ENCODE measurements at regions not wholly inside any gene's neighbourhood (a gene's known extent, or its start where the extent isn't known, plus 50 kb on each side); places are given as distances from the start of the nearest gene placed in this dataset.

DNA sequence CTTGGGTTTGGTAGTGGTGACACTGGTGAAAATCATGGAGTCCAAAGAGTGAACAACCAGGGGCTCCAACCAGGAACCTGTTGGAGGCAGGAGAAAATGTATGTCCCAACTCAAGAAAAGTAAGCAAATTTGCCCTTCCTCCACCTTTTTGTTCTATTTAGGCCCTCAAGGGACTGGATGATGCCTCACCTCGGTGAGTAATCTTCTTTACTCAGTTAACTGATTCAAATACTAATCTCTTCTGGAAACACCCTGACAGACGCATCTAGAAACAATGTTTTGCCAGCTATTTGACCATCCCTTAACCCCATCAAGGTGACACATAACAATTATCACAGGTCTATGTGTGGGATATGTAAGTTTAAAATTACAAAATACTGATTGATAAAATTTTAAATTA lies 272.4 kb upstream of the FOXG1 start:
- H3K27ac ChIP-seq, result no peak overlapping the region
- TF ChIP-seq, protein P1, sequence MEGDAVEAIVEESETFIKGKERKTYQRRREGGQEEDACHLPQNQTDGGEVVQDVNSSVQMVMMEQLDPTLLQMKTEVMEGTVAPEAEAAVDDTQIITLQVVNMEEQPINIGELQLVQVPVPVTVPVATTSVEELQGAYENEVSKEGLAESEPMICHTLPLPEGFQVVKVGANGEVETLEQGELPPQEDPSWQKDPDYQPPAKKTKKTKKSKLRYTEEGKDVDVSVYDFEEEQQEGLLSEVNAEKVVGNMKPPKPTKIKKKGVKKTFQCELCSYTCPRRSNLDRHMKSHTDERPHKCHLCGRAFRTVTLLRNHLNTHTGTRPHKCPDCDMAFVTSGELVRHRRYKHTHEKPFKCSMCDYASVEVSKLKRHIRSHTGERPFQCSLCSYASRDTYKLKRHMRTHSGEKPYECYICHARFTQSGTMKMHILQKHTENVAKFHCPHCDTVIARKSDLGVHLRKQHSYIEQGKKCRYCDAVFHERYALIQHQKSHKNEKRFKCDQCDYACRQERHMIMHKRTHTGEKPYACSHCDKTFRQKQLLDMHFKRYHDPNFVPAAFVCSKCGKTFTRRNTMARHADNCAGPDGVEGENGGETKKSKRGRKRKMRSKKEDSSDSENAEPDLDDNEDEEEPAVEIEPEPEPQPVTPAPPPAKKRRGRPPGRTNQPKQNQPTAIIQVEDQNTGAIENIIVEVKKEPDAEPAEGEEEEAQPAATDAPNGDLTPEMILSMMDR (IDR thresholded peaks at IDR 0.05; ENCODE audit: low read depth, low read length), result no peak
- no peaks in the 10 kb centered on the region for H3K36me3 ChIP-seq
- no peaks in the 10 kb centered on the region for H3K4me1 ChIP-seq (ENCODE audit: low read depth)
- no peak for DNase-seq (ENCODE audit: low read depth in 1 of 2, low spot score in 1 of 2)
- H3K9me3 ChIP-seq (ENCODE audit: low read depth), result no peaks in the 10 kb centered on the region
- H3K27me3 ChIP-seq, result no peaks in the 10 kb centered on the region
- H3K4me3 ChIP-seq, result no peak overlapping the region

DNA sequence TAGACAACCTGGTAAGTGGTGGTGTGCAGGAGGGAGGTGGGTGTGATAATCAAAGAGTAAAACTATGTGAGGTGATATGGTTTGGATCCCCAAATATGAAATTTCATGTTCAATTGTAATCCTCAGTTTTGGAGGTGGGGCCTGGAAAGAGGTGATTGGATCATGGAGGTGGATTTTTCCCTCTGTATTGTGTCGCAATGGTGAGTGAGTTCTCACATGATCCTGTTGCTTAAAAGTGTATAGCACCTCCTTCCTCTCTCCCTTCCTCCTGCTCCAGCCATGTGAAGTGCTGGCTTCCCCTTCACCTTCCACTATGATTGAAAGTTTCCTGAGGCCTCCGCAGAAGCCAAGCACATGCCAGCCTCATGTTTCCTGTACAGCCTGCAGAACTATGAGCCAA lies 270.2 kb upstream of the FOXG1 start:
- Histone ChIP-seq H3K4me3 (no peak overlapping the region), H3K27me3 (no peaks in the 10 kb centered on the region), H3K4me1 (ENCODE audit: low read depth) (no peaks in the 10 kb centered on the region), H3K27ac (no peak overlapping the region), H3K9me3 (ENCODE audit: low read depth) (no peaks in the 10 kb centered on the region), H3K36me3 (no peaks in the 10 kb centered on the region)
- DNase-seq (ENCODE audit: low read depth in 1 of 2, low spot score in 1 of 2), result no peak
- TF ChIP-seq, protein P1 (IDR thresholded peaks at IDR 0.05; ENCODE audit: low read depth, low read length), result no peak

DNA sequence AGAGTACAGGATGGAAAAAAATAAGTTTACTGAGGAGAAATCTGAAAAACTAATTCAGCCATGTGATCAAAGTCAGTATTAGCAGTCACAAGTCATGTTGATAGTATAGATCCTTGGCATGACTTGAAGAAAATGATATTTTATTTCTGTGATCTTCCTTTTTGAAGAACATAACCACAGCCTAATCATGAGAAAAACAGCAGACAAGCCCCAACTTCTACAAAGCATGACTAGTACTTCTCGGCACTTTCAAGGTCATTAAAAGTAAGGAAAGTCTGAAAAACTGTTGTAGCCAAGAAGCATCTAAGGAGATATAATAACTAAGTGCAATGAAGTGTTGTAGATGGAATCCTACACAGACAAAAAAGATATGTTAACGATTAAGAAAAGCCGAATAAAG lies 264.1 kb upstream of the FOXG1 start:
- TF ChIP-seq, protein P1 (IDR thresholded peaks at IDR 0.05; ENCODE audit: low read depth, low read length), result no peak
- no peaks in the 10 kb centered on the region for H3K4me1 ChIP-seq (ENCODE audit: low read depth)
- no peaks in the 10 kb centered on the region for H3K27me3 ChIP-seq
- H3K27ac ChIP-seq, result no peak overlapping the region
- H3K9me3 ChIP-seq (ENCODE audit: low read depth), result no peaks in the 10 kb centered on the region
- DNase-seq (ENCODE audit: low read depth in 1 of 2, low spot score in 1 of 2), result no peak
- H3K36me3 ChIP-seq, result no peaks in the 10 kb centered on the region
- no peak overlapping the region for H3K4me3 ChIP-seq

DNA sequence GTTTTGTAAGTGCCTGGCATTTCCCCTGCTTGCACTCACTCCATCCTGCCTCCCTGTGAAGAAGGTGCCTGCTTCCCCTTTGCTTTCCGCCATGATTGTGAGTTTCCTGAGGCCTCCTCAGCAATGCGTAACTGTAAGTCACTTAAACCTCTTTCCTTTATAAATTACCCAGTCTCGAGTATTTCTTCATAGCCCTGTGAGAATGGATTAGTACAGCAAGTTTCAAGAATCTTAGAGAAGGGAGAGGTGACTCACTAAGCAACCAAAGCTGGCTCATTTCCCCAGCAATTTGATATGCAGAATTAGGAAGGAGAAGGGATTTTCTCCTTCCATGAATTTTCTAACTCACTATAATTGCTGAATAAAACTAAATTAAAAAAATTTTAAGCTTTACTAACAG lies 251.0 kb upstream of the FOXG1 start:
- H3K27me3 ChIP-seq, result no peaks in the 10 kb centered on the region
- TF ChIP-seq, protein P1 (IDR thresholded peaks at IDR 0.05; ENCODE audit: low read depth, low read length), result no peak
- no peaks in the 10 kb centered on the region for H3K9me3 ChIP-seq (ENCODE audit: low read depth)
- peak in 1 of 2 donors; percentile 81 for DNase-seq (ENCODE audit: low read depth in 1 of 2, low spot score in 1 of 2)
- H3K4me1 ChIP-seq (ENCODE audit: low read depth), result no peaks in the 10 kb centered on the region
- no peaks in the 10 kb centered on the region for H3K36me3 ChIP-seq
- H3K27ac ChIP-seq, result no peak overlapping the region
- no peak overlapping the region for H3K4me3 ChIP-seq

DNA sequence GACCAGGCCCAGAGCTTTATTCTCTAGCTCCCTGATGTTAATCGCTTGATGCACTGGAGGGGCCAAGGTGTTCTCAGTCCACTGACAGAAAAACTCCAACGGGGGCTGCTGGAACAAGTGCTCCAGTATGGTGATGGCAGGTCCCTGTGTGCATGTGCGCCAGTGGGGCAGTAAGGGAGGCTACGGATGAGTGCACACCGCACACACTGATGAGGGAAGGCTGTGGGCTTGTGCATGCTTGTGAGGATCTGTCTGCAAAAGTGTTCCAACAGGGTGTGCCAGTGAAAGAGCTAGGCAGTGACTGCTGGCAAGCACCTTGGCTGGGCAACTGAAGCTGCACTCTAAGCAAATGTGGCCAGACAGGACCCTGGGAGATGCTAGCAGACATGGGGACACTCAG lies 229.7 kb upstream of the FOXG1 start:
- no peak for DNase-seq (ENCODE audit: low read depth in 1 of 2, low spot score in 1 of 2)
- Histone ChIP-seq H3K4me1 (ENCODE audit: low read depth) (no peaks in the 10 kb centered on the region), H3K27me3 (no peaks in the 10 kb centered on the region), H3K9me3 (ENCODE audit: low read depth) (no peaks in the 10 kb centered on the region), H3K4me3 (no peak overlapping the region), H3K36me3 (no peaks in the 10 kb centered on the region), H3K27ac (no peak overlapping the region)
- TF ChIP-seq, protein P1 (IDR thresholded peaks at IDR 0.05; ENCODE audit: low read depth, low read length), result no peak

DNA sequence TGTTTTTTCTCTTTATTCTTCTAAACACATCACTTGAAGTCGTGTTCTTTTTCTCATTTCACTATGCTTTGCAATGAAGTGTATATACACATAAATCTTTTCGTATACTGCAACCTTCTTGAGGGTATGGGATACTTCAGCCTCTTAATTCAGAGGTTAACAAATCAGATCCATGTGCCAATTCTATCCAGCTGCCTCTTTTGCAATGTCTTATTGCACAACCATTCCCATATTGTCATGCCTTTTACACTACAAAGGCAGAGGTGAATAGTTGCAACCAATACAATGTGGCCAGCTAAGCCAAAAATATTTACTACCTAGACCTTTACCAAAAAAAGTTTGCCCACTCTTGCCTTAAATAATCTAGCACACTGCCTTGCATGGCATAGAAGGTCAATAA lies 224.5 kb upstream of the FOXG1 start:
- Histone ChIP-seq H3K4me1 (ENCODE audit: low read depth) (no peaks in the 10 kb centered on the region), H3K4me3 (no peak overlapping the region), H3K27me3 (no peaks in the 10 kb centered on the region), H3K36me3 (no peaks in the 10 kb centered on the region), H3K27ac (no peak overlapping the region), H3K9me3 (ENCODE audit: low read depth) (no peaks in the 10 kb centered on the region)
- TF ChIP-seq, protein P1 (IDR thresholded peaks at IDR 0.05; ENCODE audit: low read depth, low read length), result no peak
- DNase-seq (ENCODE audit: low read depth in 1 of 2, low spot score in 1 of 2), result peak in 1 of 2 donors; percentile 76
